ENCODE measurements at regions not wholly inside any gene's neighbourhood (a gene's known extent, or its start where the extent isn't known, plus 50 kb on each side); places are given as distances from the start of the nearest gene placed in this dataset.

DNA sequence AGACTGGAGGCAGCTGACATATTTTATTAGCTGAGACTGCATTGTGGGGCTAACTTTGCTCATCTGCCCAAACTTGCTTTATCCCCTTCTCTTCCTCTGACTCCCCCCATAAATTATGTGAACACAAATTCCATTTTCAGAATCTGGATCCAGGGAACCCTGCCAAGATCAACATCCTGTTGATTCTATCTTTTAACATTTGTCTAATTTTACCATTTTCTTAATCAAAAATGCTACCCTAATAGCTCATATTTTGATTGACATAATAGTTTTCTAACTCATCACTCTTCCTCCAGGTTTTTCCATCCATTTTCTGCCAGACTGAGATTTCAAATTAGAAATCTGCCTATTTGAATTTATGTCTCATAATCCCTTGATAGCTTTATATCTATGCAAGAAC is 184.7 kb upstream of the PRSS16 start:
- ATAC-seq (ENCODE audit: low read depth in 2 of 2) (no peak), DNase-seq (no peak)
- Histone ChIP-seq H3K27ac (ENCODE audit: insufficient read depth, low read length, poor library complexity, severe bottlenecking) (no peak overlapping the region), H3K36me3 (ENCODE audit: control insufficient read depth, insufficient read depth, low read length) (no peaks in the 10 kb centered on the region), H3K4me1 (ENCODE audit: control insufficient read depth, insufficient read depth, low read length, poor library complexity, severe bottlenecking) (no peaks in the 10 kb centered on the region), H3K4me3 (ENCODE audit: low read depth, low read length) (no peak overlapping the region), H3K27me3 (ENCODE audit: control insufficient read depth, insufficient read depth, low read length) (peaks cover 8% of the 10 kb centered on the region), H3K9me3 (ENCODE audit: control insufficient read depth in 2 of 2, low read length in 2 of 2) (no peaks in the 10 kb centered on the region)
- Mint-ChIP-seq H3K27me3 (peaks cover 18% of the 10 kb centered on the region), H3K27ac (no peak overlapping the region), H3K4me3 (no peak overlapping the region), H3K9me3 (peaks cover 0 to 2% (median 0%) of the 10 kb centered on the region in 7 donors), H3K4me1 (no peaks in the 10 kb centered on the region), H3K36me3 (no peaks in the 10 kb centered on the region)

DNA sequence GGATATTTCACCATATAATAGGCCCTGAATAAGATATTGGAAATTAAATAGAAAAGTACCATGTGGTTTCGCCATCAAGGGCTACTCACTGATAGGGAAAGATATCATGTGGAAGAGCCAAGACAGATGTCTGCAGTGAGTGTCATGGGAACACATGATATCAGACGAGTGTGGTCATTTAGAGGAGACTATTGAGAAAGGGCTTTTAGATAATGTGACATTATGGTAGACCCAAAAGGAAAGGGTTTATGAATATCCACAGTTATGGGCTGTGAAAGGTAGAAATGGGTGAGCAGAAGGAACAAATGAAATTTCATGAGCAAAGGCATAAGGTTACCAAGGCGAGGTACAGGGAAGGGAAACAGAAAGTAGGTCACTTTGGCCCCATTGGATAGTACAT is 182.3 kb upstream of the PRSS16 start:
- H3K4me3 Mint-ChIP-seq: no peak overlapping the region
- Histone ChIP-seq H3K4me3 (ENCODE audit: low read depth, low read length) (no peak overlapping the region), H3K36me3 (ENCODE audit: control insufficient read depth, insufficient read depth, low read length) (no peaks in the 10 kb centered on the region), H3K27me3 (ENCODE audit: control insufficient read depth, insufficient read depth, low read length) (peaks cover 8% of the 10 kb centered on the region), H3K27ac (ENCODE audit: insufficient read depth, low read length, poor library complexity, severe bottlenecking) (no peak overlapping the region), H3K4me1 (ENCODE audit: control insufficient read depth, insufficient read depth, low read length, poor library complexity, severe bottlenecking) (no peaks in the 10 kb centered on the region), H3K9me3 (ENCODE audit: control insufficient read depth in 2 of 2, low read length in 2 of 2) (no peaks in the 10 kb centered on the region)
- no peaks in the 10 kb centered on the region for H3K4me1 Mint-ChIP-seq
- H3K9me3 Mint-ChIP-seq: peaks cover 0 to 2% (median 0%) of the 10 kb centered on the region in 7 donors
- no peak overlapping the region for H3K27ac Mint-ChIP-seq
- no peaks in the 10 kb centered on the region for H3K36me3 Mint-ChIP-seq
- H3K27me3 Mint-ChIP-seq: peaks cover 15% of the 10 kb centered on the region
- DNase-seq: no peak
- ATAC-seq (ENCODE audit: low read depth in 2 of 2): no peak

DNA sequence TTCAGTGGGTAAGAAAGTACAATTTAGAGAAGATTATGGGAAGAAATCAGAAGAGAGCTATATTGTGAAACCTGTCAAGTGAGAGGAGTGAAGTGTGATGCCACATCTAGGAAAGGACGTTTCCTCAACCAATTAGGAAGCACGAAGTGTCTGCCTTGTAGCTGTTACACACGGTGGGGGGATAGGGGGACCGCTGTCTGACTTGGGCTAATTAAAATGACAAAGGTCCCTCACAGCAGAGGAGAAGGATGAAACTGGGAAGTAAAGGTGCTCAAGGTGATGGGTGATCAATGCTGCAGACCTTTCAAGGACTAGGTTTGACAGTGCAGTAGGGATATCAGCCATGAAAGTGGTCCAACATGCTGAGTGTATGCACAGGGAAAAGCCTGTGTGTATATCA is 181.1 kb upstream of the PRSS16 start:
- Mint-ChIP-seq H3K27me3 (peaks cover 14% of the 10 kb centered on the region), H3K27ac (no peak overlapping the region), H3K36me3 (no peaks in the 10 kb centered on the region), H3K4me3 (no peak overlapping the region), H3K9me3 (peaks cover 0 to 2% (median 0%) of the 10 kb centered on the region in 7 donors), H3K4me1 (no peaks in the 10 kb centered on the region)
- no peak for DNase-seq
- peaks cover 11% of the 10 kb centered on the region for H3K27me3 ChIP-seq (ENCODE audit: control insufficient read depth, insufficient read depth, low read length)
- H3K36me3 ChIP-seq (ENCODE audit: control insufficient read depth, insufficient read depth, low read length): no peaks in the 10 kb centered on the region
- no peaks in the 10 kb centered on the region for H3K4me1 ChIP-seq (ENCODE audit: control insufficient read depth, insufficient read depth, low read length, poor library complexity, severe bottlenecking)
- no peak overlapping the region for H3K27ac ChIP-seq (ENCODE audit: insufficient read depth, low read length, poor library complexity, severe bottlenecking)
- H3K4me3 ChIP-seq (ENCODE audit: low read depth, low read length): no peak overlapping the region
- H3K9me3 ChIP-seq (ENCODE audit: control insufficient read depth in 2 of 2, low read length in 2 of 2): no peaks in the 10 kb centered on the region
- no peak for ATAC-seq (ENCODE audit: low read depth in 2 of 2)

DNA sequence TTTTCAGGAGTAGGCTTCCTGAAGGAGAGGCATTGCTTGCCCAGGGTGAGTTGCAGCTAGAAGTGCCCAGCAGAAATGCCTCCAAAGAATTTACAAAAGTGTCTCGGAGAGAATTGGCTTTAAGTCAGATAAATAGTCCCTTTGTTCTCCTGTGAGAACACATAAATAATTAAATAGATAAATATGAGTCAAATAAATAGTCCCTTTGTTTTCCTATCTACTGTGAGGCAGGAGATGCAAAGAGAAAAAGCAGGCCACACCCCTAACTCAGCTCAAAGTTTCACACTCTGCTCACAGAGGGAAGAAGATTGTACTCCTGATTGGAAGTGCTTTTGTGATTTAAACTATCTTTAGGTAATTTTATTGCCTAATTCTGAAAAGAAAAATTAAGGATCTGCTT is 180.7 kb upstream of the PRSS16 start:
- ATAC-seq (ENCODE audit: low read depth in 2 of 2) (no peak), DNase-seq (no peak)
- Histone ChIP-seq H3K27ac (ENCODE audit: insufficient read depth, low read length, poor library complexity, severe bottlenecking) (no peak overlapping the region), H3K4me1 (ENCODE audit: control insufficient read depth, insufficient read depth, low read length, poor library complexity, severe bottlenecking) (no peaks in the 10 kb centered on the region), H3K4me3 (ENCODE audit: low read depth, low read length) (no peak overlapping the region), H3K9me3 (ENCODE audit: control insufficient read depth in 2 of 2, low read length in 2 of 2) (no peaks in the 10 kb centered on the region), H3K27me3 (ENCODE audit: control insufficient read depth, insufficient read depth, low read length) (peaks cover 11% of the 10 kb centered on the region), H3K36me3 (ENCODE audit: control insufficient read depth, insufficient read depth, low read length) (no peaks in the 10 kb centered on the region)
- Mint-ChIP-seq H3K27me3 (peaks cover 16% of the 10 kb centered on the region), H3K36me3 (no peaks in the 10 kb centered on the region), H3K27ac (no peak overlapping the region), H3K9me3 (peaks cover 0 to 2% (median 0%) of the 10 kb centered on the region in 7 donors), H3K4me3 (no peak overlapping the region), H3K4me1 (no peaks in the 10 kb centered on the region)

DNA sequence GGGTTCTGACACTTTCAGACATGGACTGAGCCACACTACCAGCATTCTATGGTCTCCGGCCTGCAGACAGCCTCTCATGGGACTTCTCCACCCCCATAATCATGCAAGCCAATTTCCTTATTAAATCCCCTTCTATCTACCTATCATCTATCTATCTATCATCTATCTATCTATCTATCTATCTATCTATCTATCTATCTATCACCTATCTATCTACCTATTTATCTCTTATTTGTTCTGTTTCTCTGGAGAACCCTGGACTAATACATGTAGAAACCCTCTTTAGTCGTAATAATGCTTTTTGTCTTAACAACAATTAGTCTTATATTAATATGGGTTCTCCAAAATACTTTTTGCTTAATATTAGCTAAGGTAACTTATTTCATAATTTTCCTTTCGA is 174.1 kb upstream of the PRSS16 start:
- H3K27me3 ChIP-seq (ENCODE audit: control insufficient read depth, insufficient read depth, low read length): peaks cover 23% of the 10 kb centered on the region
- H3K27ac ChIP-seq (ENCODE audit: insufficient read depth, low read length, poor library complexity, severe bottlenecking): no peak overlapping the region
- H3K36me3 ChIP-seq (ENCODE audit: control insufficient read depth, insufficient read depth, low read length): no peaks in the 10 kb centered on the region
- H3K9me3 Mint-ChIP-seq: no peaks in the 10 kb centered on the region
- no peaks in the 10 kb centered on the region for H3K36me3 Mint-ChIP-seq
- H3K4me3 Mint-ChIP-seq: no peak overlapping the region
- peaks cover 0 to 1% (median 0%) of the 10 kb centered on the region in 4 donors for H3K4me1 Mint-ChIP-seq
- no peak overlapping the region for H3K4me3 ChIP-seq (ENCODE audit: low read depth, low read length)
- H3K27ac Mint-ChIP-seq: no peak overlapping the region
- no peak for ATAC-seq (ENCODE audit: low read depth in 2 of 2)
- peaks cover 39% of the 10 kb centered on the region for H3K27me3 Mint-ChIP-seq
- no peaks in the 10 kb centered on the region for H3K9me3 ChIP-seq (ENCODE audit: control insufficient read depth in 2 of 2, low read length in 2 of 2)
- H3K4me1 ChIP-seq (ENCODE audit: control insufficient read depth, insufficient read depth, low read length, poor library complexity, severe bottlenecking): peaks cover under 1% of the 10 kb centered on the region
- no peak for DNase-seq

DNA sequence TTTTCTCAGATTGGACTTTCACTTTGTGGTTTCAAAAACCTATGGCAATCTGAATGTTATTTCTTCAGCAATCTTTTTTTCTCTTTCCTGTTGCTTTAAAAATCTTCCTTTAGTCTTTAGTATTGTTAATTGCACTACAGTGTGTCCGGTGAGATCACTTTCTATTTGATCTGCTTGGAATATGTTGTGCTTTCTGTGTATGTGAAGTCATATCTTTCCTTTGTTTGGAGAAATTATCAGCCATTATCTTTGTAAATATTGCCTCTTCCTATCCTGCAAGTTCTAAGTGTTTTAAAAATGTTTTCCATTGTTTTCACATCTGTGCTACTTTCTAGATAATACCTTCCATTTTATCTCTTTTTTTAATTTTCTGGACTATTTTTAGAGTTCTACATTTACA is 171.4 kb upstream of the PRSS16 start:
- H3K4me3 ChIP-seq (ENCODE audit: low read depth, low read length): no peak overlapping the region
- ATAC-seq (ENCODE audit: low read depth in 2 of 2) (no peak), DNase-seq (no peak)
- no peak overlapping the region for H3K27ac ChIP-seq (ENCODE audit: insufficient read depth, low read length, poor library complexity, severe bottlenecking)
- Mint-ChIP-seq H3K4me3 (no peak overlapping the region), H3K27me3 (peaks cover 48% of the 10 kb centered on the region), H3K9me3 (no peaks in the 10 kb centered on the region), H3K36me3 (no peaks in the 10 kb centered on the region), H3K4me1 (peaks cover 0 to 7% (median 4%) of the 10 kb centered on the region in 4 donors), H3K27ac (no peak overlapping the region)
- H3K4me1 ChIP-seq (ENCODE audit: control insufficient read depth, insufficient read depth, low read length, poor library complexity, severe bottlenecking): peaks cover 6% of the 10 kb centered on the region
- H3K27me3 ChIP-seq (ENCODE audit: control insufficient read depth, insufficient read depth, low read length): peaks cover 26% of the 10 kb centered on the region
- no peaks in the 10 kb centered on the region for H3K36me3 ChIP-seq (ENCODE audit: control insufficient read depth, insufficient read depth, low read length)
- no peaks in the 10 kb centered on the region for H3K9me3 ChIP-seq (ENCODE audit: control insufficient read depth in 2 of 2, low read length in 2 of 2)

DNA sequence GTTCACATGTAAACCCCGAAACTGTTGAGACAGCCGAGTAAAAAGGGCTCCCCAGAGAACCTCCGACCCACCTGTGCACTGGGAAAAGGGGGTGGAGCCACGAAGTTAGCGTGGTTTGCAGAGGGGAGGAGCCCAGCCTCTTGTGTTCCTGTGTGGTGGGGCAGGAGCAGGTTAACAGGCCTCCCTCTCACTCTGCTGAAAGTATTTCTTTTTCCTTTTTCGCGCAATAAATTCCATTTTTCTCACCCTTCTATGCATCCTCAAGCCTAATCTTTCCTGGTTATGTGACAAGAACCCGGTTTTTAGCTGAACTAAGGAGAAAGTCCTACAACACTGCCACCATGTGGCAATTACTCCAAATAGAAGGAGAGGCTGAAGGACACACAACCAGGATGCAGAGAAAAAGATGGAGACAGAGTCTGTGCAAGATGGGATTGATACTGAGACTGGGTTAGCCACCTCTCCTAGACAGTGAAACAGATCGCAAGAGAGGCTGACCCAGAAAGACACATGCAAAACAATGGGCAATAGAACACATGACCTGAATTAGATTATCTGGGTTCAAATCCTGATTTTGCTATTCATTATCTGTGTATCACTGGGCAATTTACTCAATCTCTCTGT is 168.7 kb upstream of the PRSS16 start:
- ATAC-seq (ENCODE audit: low read depth in 2 of 2) (peak; percentile 31 to 44), DNase-seq (peak; percentile 12 to 57 (median 34))
- H3K27ac Mint-ChIP-seq: no peak overlapping the region
- H3K27me3 ChIP-seq (ENCODE audit: control insufficient read depth, insufficient read depth, low read length): peaks cover 41% of the 10 kb centered on the region
- H3K36me3 ChIP-seq (ENCODE audit: control insufficient read depth, insufficient read depth, low read length): no peaks in the 10 kb centered on the region
- H3K9me3 Mint-ChIP-seq: no peaks in the 10 kb centered on the region
- H3K4me3 Mint-ChIP-seq: peak overlapping the region in 2 of 4 donors; percentile 47 to 65
- H3K4me1 Mint-ChIP-seq: peaks cover 0 to 7% (median 4%) of the 10 kb centered on the region in 4 donors
- H3K36me3 Mint-ChIP-seq: no peaks in the 10 kb centered on the region
- peaks cover 61% of the 10 kb centered on the region for H3K27me3 Mint-ChIP-seq
- peak overlapping the region; percentile 71 for H3K4me3 ChIP-seq (ENCODE audit: low read depth, low read length)
- H3K27ac ChIP-seq (ENCODE audit: insufficient read depth, low read length, poor library complexity, severe bottlenecking): no peak overlapping the region
- H3K9me3 ChIP-seq (ENCODE audit: control insufficient read depth in 2 of 2, low read length in 2 of 2): no peaks in the 10 kb centered on the region
- peaks cover 6% of the 10 kb centered on the region for H3K4me1 ChIP-seq (ENCODE audit: control insufficient read depth, insufficient read depth, low read length, poor library complexity, severe bottlenecking)

DNA sequence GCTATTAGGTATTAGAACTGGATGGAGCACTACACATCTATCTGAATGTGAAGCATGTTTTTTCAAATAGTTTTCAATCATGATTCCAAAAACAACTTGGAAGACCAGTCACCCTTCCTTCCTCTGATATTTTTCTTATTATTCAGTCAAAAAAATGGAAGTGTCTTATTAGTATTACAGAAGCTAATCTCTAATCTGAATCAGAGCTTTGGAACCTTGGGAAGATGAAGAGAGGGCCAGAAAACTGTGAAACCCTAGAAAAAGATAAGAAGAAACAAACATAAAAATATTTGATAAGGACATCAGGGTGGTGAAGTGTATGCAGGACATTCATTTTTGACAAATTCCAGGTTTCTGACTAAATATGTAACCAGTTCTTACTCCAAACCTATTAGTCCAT is 166.3 kb upstream of the PRSS16 start:
- ATAC-seq (ENCODE audit: low read depth in 2 of 2) (no peak), DNase-seq (no peak)
- Mint-ChIP-seq H3K36me3 (no peaks in the 10 kb centered on the region), H3K27ac (no peak overlapping the region), H3K9me3 (no peaks in the 10 kb centered on the region), H3K4me1 (peaks cover 0 to 7% (median 4%) of the 10 kb centered on the region in 4 donors), H3K27me3 (peaks cover 65% of the 10 kb centered on the region), H3K4me3 (no peak overlapping the region)
- Histone ChIP-seq H3K27ac (ENCODE audit: insufficient read depth, low read length, poor library complexity, severe bottlenecking) (no peak overlapping the region), H3K4me1 (ENCODE audit: control insufficient read depth, insufficient read depth, low read length, poor library complexity, severe bottlenecking) (peaks cover 6% of the 10 kb centered on the region), H3K4me3 (ENCODE audit: low read depth, low read length) (no peak overlapping the region), H3K27me3 (ENCODE audit: control insufficient read depth, insufficient read depth, low read length) (peaks cover 43% of the 10 kb centered on the region), H3K9me3 (ENCODE audit: control insufficient read depth in 2 of 2, low read length in 2 of 2) (no peaks in the 10 kb centered on the region), H3K36me3 (ENCODE audit: control insufficient read depth, insufficient read depth, low read length) (no peaks in the 10 kb centered on the region)

All from CD4-positive, CD25-positive, alpha-beta regulatory T cell (primary cell).